ENCODE measurements at regions not wholly inside any gene's neighbourhood (a gene's known extent, or its start where the extent isn't known, plus 50 kb on each side); places are given as distances from the start of the nearest gene placed in this dataset.

DNA sequence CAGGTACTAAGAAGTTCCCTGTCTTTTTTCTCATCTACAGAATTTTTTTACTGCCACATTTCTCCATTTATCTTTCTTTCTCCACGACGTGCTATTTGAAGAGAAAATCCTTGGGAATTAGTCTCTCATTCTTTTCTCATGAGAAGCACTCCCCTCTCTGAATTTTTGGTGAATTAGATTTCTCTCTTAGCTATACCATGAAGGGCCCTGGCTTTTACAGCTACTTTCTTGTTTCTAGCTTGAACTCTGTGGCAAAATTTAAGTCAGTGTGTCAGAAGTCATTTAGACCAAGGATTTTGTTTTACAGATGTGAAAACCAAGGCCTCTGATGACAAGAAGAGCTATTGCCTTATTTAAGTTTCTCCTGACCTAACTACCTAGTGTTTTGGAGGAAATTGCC is 213.1 kb downstream of the AEBP2 start:
- H3K4me3 ChIP-seq = no peak overlapping the region
- H3K36me3 ChIP-seq = no peaks in the 10 kb centered on the region
- H3K4me1 ChIP-seq = no peaks in the 10 kb centered on the region
- H3K27me3 ChIP-seq = no peaks in the 10 kb centered on the region
- intact Hi-C loops (cut with DNase I) = no loop called here
- DNase-seq (no peak), ATAC-seq (no peak)
- H3K27ac ChIP-seq = no peak overlapping the region
- no peaks in the 10 kb centered on the region for H3K9me3 ChIP-seq
- TF ChIP-seq, protein P1, sequence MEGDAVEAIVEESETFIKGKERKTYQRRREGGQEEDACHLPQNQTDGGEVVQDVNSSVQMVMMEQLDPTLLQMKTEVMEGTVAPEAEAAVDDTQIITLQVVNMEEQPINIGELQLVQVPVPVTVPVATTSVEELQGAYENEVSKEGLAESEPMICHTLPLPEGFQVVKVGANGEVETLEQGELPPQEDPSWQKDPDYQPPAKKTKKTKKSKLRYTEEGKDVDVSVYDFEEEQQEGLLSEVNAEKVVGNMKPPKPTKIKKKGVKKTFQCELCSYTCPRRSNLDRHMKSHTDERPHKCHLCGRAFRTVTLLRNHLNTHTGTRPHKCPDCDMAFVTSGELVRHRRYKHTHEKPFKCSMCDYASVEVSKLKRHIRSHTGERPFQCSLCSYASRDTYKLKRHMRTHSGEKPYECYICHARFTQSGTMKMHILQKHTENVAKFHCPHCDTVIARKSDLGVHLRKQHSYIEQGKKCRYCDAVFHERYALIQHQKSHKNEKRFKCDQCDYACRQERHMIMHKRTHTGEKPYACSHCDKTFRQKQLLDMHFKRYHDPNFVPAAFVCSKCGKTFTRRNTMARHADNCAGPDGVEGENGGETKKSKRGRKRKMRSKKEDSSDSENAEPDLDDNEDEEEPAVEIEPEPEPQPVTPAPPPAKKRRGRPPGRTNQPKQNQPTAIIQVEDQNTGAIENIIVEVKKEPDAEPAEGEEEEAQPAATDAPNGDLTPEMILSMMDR (IDR thresholded peaks at IDR 0.05) = no peak

DNA sequence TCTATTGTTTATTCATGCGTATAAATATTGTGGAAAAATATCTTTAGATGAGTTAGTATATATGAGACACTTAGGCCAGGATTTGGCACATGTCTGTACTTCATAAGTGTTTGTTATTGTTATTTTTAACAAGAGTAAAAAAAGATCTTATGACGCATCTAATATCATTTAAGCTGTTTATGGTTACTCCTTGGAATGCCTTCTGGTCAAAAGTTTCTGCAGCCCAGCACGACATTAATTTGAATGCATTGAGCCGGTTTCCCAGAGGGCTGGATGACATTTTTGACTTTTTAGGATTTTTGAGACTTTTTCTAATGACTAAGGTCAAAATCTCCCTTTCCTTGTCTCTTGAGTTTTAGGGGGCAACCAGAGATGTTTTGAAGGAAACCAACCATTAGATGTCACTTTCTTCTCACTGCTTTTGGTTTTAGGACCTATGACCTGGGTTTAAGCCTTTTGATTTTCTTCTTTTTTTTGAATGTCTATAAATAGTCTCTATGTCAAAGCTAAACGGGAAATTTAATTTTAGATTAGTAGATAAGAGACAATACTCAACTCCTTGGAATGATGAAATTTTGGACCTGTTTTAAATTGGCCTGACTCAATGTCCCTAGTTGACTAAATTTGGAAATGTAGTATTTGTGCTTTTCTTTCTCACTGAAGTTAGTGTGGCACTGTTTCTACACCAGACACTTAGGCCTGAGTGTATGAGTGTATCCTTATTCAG is 215.5 kb downstream of the AEBP2 start:
- TF ChIP-seq, protein P1 (IDR thresholded peaks at IDR 0.05) = no peak
- H3K4me3 ChIP-seq = no peak overlapping the region
- H3K27ac ChIP-seq = peak overlapping the region in 1 of 2 donors; percentile 37
- DNase-seq = no peak
- H3K9me3 ChIP-seq = no peaks in the 10 kb centered on the region
- intact Hi-C loops (cut with DNase I) = no loop called here
- no peaks in the 10 kb centered on the region for H3K27me3 ChIP-seq
- H3K36me3 ChIP-seq = no peaks in the 10 kb centered on the region
- no peak for ATAC-seq
- H3K4me1 ChIP-seq = no peaks in the 10 kb centered on the region

DNA sequence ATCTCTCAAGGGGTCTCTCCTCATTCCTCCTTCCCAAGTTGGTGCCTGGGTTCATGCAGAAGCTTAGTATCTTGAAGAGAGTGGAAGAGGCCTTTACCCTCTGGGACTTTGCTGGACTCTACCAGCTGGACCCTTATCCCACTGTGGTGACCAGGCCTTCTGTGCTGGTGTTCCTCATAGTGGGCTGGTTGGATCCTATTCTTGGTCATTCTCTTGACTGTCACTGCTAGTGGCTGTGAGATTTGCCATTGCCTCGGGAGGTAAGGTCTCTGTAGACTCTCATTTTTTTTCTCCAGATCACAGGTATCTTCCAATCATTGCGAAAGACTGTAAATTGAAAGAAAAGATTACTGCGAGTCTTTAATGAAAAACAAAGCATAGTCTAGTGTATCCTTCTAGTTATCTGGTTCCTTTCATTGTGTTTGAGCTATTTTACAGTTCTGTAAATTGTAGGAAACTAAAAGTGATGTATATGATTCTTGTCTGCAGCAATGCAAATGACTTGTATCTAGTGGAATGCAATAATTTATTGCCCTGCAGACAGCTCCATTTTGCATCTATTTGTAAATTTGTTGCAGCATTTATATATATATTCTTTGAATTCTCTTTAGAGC is 217.9 kb downstream of the AEBP2 start:
- TF ChIP-seq, protein P1 (IDR thresholded peaks at IDR 0.05) = no peak
- intact Hi-C loops (cut with DNase I) = no loop called here
- no peak overlapping the region for H3K27ac ChIP-seq
- DNase-seq = no peak
- H3K27me3 ChIP-seq = no peaks in the 10 kb centered on the region
- no peak for ATAC-seq
- H3K36me3 ChIP-seq = no peaks in the 10 kb centered on the region
- H3K4me3 ChIP-seq = no peak overlapping the region
- no peaks in the 10 kb centered on the region for H3K4me1 ChIP-seq
- H3K9me3 ChIP-seq = no peaks in the 10 kb centered on the region

DNA sequence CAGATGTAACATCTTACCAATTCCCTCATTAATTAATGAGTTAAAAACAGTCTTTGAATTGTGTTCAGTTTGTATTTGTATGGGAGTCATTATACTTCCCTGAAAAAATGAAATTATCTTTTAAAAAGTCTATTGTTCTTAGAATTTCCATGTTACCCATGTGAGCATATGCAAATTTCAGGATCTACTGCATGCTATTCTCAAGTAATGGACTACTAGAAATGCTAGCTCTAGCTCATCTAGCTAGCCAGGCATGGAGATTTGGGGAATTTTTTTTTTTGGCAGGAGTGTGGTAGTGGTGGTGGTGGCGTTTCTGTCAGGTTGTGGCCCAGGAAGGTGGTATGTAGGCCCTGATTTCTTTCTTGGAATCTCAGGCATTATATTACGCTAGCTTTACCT is 218.4 kb downstream of the AEBP2 start:
- Histone ChIP-seq H3K27me3 (no peaks in the 10 kb centered on the region), H3K9me3 (no peaks in the 10 kb centered on the region), H3K36me3 (no peaks in the 10 kb centered on the region), H3K4me3 (no peak overlapping the region), H3K4me1 (no peaks in the 10 kb centered on the region), H3K27ac (no peak overlapping the region)
- DNase-seq (no peak), ATAC-seq (no peak)
- intact Hi-C loops (cut with DNase I) = no loop called here
- TF ChIP-seq, protein P1 (IDR thresholded peaks at IDR 0.05) = no peak

DNA sequence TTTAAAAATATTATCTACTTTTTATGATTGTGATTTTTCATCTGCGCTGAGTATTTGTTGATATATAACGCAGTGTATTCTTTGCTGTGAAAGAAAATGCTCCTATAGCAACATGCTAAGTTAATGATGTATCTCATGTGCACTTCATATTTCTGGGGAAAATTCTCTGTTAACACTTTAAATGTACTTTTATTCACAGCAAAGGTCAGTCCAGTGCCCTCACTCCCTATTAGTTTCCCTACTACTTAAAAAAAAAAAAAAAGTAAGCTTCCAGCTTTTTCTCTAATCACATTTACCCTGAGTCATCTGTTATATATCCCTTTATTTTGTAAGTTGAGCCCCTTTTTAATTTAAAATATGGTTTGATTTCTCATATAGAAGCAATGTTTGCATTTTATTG is 219.8 kb downstream of the AEBP2 start:
- H3K27me3 ChIP-seq = no peaks in the 10 kb centered on the region
- no peaks in the 10 kb centered on the region for H3K4me1 ChIP-seq
- ATAC-seq = no peak
- TF ChIP-seq, protein P1 (IDR thresholded peaks at IDR 0.05) = no peak
- intact Hi-C loops (cut with DNase I) = no loop called here
- H3K9me3 ChIP-seq = no peaks in the 10 kb centered on the region
- no peak overlapping the region for H3K27ac ChIP-seq
- no peak overlapping the region for H3K4me3 ChIP-seq
- DNase-seq = peak in 2 of 4 donors; percentile 42 to 50
- no peaks in the 10 kb centered on the region for H3K36me3 ChIP-seq

Data from left lung (tissue), 4 donors.